ENCODE measurements at regions not wholly inside any gene's neighbourhood (a gene's known extent, or its start where the extent isn't known, plus 50 kb on each side); places are given as distances from the start of the nearest gene placed in this dataset.

DNA sequence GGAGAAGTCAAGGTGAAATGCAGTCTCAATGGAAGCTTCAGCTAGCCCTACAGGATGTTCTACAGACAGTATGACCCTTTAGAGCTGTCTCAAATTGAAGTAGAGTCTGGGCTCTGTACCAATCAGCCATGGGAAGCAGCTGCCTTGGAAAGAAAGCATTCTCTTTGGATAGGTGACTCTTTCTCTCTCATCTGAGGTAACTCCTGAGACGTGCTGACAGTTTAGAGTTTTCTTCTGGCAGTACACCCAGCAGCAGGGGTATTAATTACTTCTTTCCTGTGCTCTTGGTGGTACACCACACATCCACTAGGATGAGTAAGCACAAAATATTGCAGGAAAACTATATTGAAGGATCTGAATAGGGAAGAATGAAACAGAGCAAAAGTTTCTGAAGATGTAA lies 329.6 kb upstream of the RGMB start:
- Mint-ChIP-seq H3K4me3 (ENCODE audit: unreplicated experiment) (no peak overlapping the region), H3K4me1 (ENCODE audit: unreplicated experiment) (no peaks in the 10 kb centered on the region), H3K27ac (ENCODE audit: unreplicated experiment) (no peak overlapping the region), H3K9me3 (ENCODE audit: unreplicated experiment) (no peaks in the 10 kb centered on the region), H3K36me3 (ENCODE audit: low read depth, unreplicated experiment) (peaks cover 9% of the 10 kb centered on the region), H3K27me3 (ENCODE audit: unreplicated experiment) (no peaks in the 10 kb centered on the region)
- no peak for DNase-seq (ENCODE audit: low spot score)
- TF ChIP-seq, protein P1, sequence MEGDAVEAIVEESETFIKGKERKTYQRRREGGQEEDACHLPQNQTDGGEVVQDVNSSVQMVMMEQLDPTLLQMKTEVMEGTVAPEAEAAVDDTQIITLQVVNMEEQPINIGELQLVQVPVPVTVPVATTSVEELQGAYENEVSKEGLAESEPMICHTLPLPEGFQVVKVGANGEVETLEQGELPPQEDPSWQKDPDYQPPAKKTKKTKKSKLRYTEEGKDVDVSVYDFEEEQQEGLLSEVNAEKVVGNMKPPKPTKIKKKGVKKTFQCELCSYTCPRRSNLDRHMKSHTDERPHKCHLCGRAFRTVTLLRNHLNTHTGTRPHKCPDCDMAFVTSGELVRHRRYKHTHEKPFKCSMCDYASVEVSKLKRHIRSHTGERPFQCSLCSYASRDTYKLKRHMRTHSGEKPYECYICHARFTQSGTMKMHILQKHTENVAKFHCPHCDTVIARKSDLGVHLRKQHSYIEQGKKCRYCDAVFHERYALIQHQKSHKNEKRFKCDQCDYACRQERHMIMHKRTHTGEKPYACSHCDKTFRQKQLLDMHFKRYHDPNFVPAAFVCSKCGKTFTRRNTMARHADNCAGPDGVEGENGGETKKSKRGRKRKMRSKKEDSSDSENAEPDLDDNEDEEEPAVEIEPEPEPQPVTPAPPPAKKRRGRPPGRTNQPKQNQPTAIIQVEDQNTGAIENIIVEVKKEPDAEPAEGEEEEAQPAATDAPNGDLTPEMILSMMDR (IDR thresholded peaks at IDR 0.05; ENCODE audit: unreplicated experiment): no peak

- no peak for DNase-seq (ENCODE audit: low spot score)
- no peaks in the 10 kb centered on the region for H3K27me3 Mint-ChIP-seq (ENCODE audit: unreplicated experiment)
- no peaks in the 10 kb centered on the region for H3K9me3 Mint-ChIP-seq (ENCODE audit: unreplicated experiment)
- TF ChIP-seq, protein P1 (IDR thresholded peaks at IDR 0.05; ENCODE audit: unreplicated experiment): no peak
- H3K4me1 Mint-ChIP-seq (ENCODE audit: unreplicated experiment): no peaks in the 10 kb centered on the region
- no peaks in the 10 kb centered on the region for H3K36me3 Mint-ChIP-seq (ENCODE audit: low read depth, unreplicated experiment)
- H3K27ac Mint-ChIP-seq (ENCODE audit: unreplicated experiment): no peak overlapping the region
- H3K4me3 Mint-ChIP-seq (ENCODE audit: unreplicated experiment): no peak overlapping the region
Observed at GRCh38 chr5:98453296-98453695, 320.2 kb upstream of the RGMB start.

DNA sequence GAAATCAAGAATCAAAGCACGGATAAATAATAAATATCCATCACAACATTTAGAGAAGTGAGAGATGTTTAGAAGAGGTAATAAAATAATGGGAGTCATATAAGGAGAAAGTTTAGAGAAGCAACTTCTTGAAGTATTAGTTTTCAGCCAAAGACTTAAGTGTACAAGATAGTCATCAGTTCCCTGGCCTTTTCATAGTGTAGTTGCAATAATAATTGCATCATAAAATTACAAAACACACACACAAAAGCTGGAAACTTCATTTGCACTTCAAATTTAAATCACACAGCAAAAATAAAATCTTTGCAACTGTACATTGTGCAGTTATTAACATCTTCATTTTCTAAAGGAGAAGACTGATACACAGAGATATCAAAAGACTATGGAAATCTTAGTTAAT lies 319.1 kb upstream of the RGMB start:
- no peaks in the 10 kb centered on the region for H3K27me3 Mint-ChIP-seq (ENCODE audit: unreplicated experiment)
- no peak overlapping the region for H3K27ac Mint-ChIP-seq (ENCODE audit: unreplicated experiment)
- no peak overlapping the region for H3K4me3 Mint-ChIP-seq (ENCODE audit: unreplicated experiment)
- TF ChIP-seq, protein P1 (IDR thresholded peaks at IDR 0.05; ENCODE audit: unreplicated experiment): no peak
- no peaks in the 10 kb centered on the region for H3K4me1 Mint-ChIP-seq (ENCODE audit: unreplicated experiment)
- no peaks in the 10 kb centered on the region for H3K36me3 Mint-ChIP-seq (ENCODE audit: low read depth, unreplicated experiment)
- DNase-seq (ENCODE audit: low spot score): no peak
- H3K9me3 Mint-ChIP-seq (ENCODE audit: unreplicated experiment): no peaks in the 10 kb centered on the region

- no peak overlapping the region for H3K27ac Mint-ChIP-seq (ENCODE audit: unreplicated experiment)
- no peaks in the 10 kb centered on the region for H3K36me3 Mint-ChIP-seq (ENCODE audit: low read depth, unreplicated experiment)
- DNase-seq (ENCODE audit: low spot score): no peak
- no peaks in the 10 kb centered on the region for H3K27me3 Mint-ChIP-seq (ENCODE audit: unreplicated experiment)
- H3K9me3 Mint-ChIP-seq (ENCODE audit: unreplicated experiment): no peaks in the 10 kb centered on the region
- H3K4me1 Mint-ChIP-seq (ENCODE audit: unreplicated experiment): no peaks in the 10 kb centered on the region
- H3K4me3 Mint-ChIP-seq (ENCODE audit: unreplicated experiment): no peak overlapping the region
- TF ChIP-seq, protein P1 (IDR thresholded peaks at IDR 0.05; ENCODE audit: unreplicated experiment): no peak
Observed at GRCh38 chr5:98454904-98455303, 318.6 kb upstream of the RGMB start.

DNA sequence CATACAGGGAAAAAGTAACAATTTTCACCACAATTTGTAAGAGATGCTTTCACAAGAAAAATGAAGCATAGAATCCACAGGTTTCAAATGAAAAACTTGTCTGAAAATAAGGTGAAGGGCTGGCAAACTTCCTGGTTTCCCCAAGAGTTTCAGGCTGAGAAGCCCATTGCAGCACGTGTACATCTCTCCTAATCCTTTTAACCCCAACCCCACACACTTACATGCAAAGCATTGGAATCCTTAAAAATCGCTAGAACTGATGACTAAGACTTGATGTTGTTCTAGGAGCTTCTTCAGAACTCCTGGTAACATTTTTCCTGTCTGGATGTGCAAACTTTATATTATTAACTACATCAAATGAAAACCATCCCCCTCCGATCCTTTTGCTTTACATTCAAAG lies 317.8 kb upstream of the RGMB start:
- H3K4me1 Mint-ChIP-seq (ENCODE audit: unreplicated experiment): no peaks in the 10 kb centered on the region
- H3K27ac Mint-ChIP-seq (ENCODE audit: unreplicated experiment): no peak overlapping the region
- H3K36me3 Mint-ChIP-seq (ENCODE audit: low read depth, unreplicated experiment): no peaks in the 10 kb centered on the region
- no peaks in the 10 kb centered on the region for H3K27me3 Mint-ChIP-seq (ENCODE audit: unreplicated experiment)
- H3K4me3 Mint-ChIP-seq (ENCODE audit: unreplicated experiment): no peak overlapping the region
- no peaks in the 10 kb centered on the region for H3K9me3 Mint-ChIP-seq (ENCODE audit: unreplicated experiment)
- no peak for DNase-seq (ENCODE audit: low spot score)
- TF ChIP-seq, protein P1 (IDR thresholded peaks at IDR 0.05; ENCODE audit: unreplicated experiment): no peak

Data from endothelial cell (in vitro differentiated cells).